AG09309 (cell line): ENCODE measurements at regions not wholly inside any gene's neighbourhood (a gene's known extent, or its start where the extent isn't known, plus 50 kb on each side); places are given as distances from the start of the nearest gene placed in this dataset.

ENCODE experiments used
- DNase-seq: peaks from one replicate; pipeline ENCODE4 v3.0.0-alpha.2; 2010; ENCODE audit warnings: low read depth
- H3K4me3 ChIP-seq: 2 replicates; pipeline ENCODE4 v1.5.1; 2011; ENCODE audit warnings: mild to moderate bottlenecking, low read depth, low read length, moderate library complexity; ENCODE audit not compliant: control insufficient read depth
- CTCF ChIP-seq: IDR thresholded peaks from 2 replicates; pipeline ENCODE4 v1.5.1; 2011; ENCODE audit warnings: mild to moderate bottlenecking, low read depth, low read length, inconsistent platforms; ENCODE audit not compliant: insufficient read depth, control insufficient read depth; ENCODE audit errors: missing control alignments

GRCh38 chr4:10773010-10773409 lies 88.4 kb upstream of the CLNK start:
- no peak for DNase-seq
- no peak for TF ChIP-seq CTCF

GRCh38 chr4:10765386-10765785 lies 80.8 kb upstream of the CLNK start:
- no peak overlapping the region for H3K4me3 ChIP-seq
- no peak for DNase-seq
- TF ChIP-seq CTCF = no peak

More at GRCh38 chr4:10773010-10773409, 88.4 kb upstream of the CLNK start:
- no peak overlapping the region for H3K4me3 ChIP-seq

GRCh38 chr4:10762561-10762960 lies 78.0 kb upstream of the CLNK start:
- TF ChIP-seq CTCF = no peak
- peak; percentile 43 for DNase-seq
- H3K4me3 ChIP-seq = no peak overlapping the region

GRCh38 chr4:10761903-10762302 lies 77.3 kb upstream of the CLNK start:
- DNase-seq = no peak
- TF ChIP-seq CTCF = no peak
- H3K4me3 ChIP-seq = no peak overlapping the region

GRCh38 chr4:10760086-10760485 lies 75.5 kb upstream of the CLNK start:
- no peak overlapping the region for H3K4me3 ChIP-seq
- DNase-seq = no peak
- no peak for TF ChIP-seq CTCF

GRCh38 chr4:10758906-10759305 lies 74.3 kb upstream of the CLNK start:
- no peak overlapping the region for H3K4me3 ChIP-seq
- no peak for DNase-seq
- no peak for TF ChIP-seq CTCF

- TF ChIP-seq CTCF = no peak
- DNase-seq = no peak
- H3K4me3 ChIP-seq = no peak overlapping the region
Measured at GRCh38 chr4:10753856-10754402, 69.4 kb upstream of the CLNK start.
